SHP77 treated with DMSO at 0.1 percent for 48 hours (cell line): ENCODE measurements at regions not wholly inside any gene's neighbourhood (a gene's known extent, or its start where the extent isn't known, plus 50 kb on each side); places are given as distances from the start of the nearest gene placed in this dataset.

Source experiments
- DNase-seq: peaks from one replicate; lab custom pipeline; 2025; lab: John Stamatoyannopoulos, UW

- no peak for DNase-seq
Observed at GRCh38 chr21:38885909-38886308, 80.2 kb downstream of the ETS2 start.

DNA sequence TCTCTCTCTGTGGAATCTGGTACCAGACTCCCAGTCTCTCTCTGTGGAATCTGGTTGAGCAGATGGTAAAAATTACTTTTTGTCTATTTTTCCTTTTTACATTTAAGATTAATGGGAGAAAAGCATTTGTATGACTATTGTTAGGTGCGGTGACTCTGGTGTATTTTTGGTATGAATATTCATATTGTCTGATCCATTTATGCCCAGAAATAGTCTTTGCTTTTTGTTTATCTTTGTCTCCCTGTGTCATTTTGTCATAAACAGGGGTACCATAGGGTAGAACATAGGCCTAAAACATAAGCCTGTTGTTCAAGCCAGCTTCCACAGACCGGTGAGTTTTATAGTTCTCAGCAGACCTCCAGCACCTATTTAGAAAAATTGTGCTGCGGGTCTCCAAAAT is 78.7 kb downstream of the ETS2 start:
- DNase-seq, result no peak

DNA sequence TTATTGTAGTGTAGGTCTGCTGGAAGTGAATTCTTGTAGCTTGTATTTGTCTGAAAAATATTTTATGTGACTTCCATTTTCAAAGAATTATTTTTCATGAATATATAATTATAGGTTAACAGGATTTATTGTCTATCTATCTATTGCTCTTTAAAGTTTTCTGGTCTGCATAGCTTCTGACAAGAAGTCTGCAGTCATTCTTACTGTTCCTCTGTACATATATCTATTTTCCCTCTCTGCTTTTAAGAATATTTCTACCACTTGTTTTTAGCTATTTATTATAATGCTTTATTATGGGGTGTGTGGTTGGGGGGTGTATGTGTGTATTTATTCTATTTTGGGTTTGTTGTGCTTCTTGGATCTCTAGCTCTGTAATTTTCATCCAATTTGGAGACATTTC is 77.4 kb downstream of the ETS2 start:
- no peak for DNase-seq

- DNase-seq, result no peak
Observed at GRCh38 chr21:38881131-38881530, 75.4 kb downstream of the ETS2 start.

DNA sequence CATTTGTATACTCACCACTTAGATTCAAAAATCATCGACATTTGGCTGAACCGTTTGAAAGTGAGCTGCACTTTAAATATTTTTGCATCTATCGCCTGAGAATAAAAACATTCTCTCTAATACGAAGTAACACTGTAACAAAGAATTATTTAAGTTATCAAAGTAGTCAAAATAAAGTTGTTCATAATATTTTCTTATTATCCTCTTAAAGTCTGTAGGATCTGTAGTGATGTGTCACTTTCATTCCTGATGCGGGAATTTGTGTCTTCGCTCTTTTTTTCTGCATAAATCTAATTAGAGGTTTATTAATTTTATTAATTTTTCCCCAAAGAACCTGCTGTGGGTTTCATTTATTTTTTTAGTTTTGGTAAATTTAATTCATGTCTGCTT is 74.8 kb downstream of the ETS2 start:
- DNase-seq, result no peak

GRCh38 chr21:38879912-38880576 is 74.3 kb downstream of the ETS2 start:
- DNase-seq, result no peak

GRCh38 chr21:38878379-38879179 is 72.8 kb downstream of the ETS2 start:
- no peak for DNase-seq

- DNase-seq, result no peak
Observed at GRCh38 chr21:38875694-38876492, 70.2 kb downstream of the ETS2 start.
